Esophagus squamous epithelium (tissue), 4 donors: ENCODE measurements at regions not wholly inside any gene's neighbourhood (a gene's known extent, or its start where the extent isn't known, plus 50 kb on each side); places are given as distances from the start of the nearest gene placed in this dataset.

Source experiments
- POLR2A ChIP-seq, 4 donors: fragments of 450-650 bp; IDR thresholded peaks; one replicate each; pipeline ENCODE4 v1.6.1; 2017; ENCODE audit warnings: antibody characterized with exemption in 4 of 4, mild to moderate bottlenecking in 4 of 4, moderate library complexity in 3 of 4
- TF ChIP-seq, protein P1 (sequence below), 6 experiments: fragments of 450-650 bp in 4 of 6; fragments of 200-600 bp in 2 of 6; sonication (generic) in 2 of 6; IDR thresholded peaks; one replicate each; pipeline ENCODE4 v1.5.1; 2016 to 2019; ENCODE audit warnings: antibody characterized with exemption in 6 of 6, mild to moderate bottlenecking in 4 of 6, moderate library complexity in 4 of 6

GRCh38 chr2:145020139-145020538 is 500.2 kb upstream of the ZEB2 start:
- TF ChIP-seq POLR2A (IDR thresholded peaks at IDR 0.05) = no peak
- TF ChIP-seq, protein P1, sequence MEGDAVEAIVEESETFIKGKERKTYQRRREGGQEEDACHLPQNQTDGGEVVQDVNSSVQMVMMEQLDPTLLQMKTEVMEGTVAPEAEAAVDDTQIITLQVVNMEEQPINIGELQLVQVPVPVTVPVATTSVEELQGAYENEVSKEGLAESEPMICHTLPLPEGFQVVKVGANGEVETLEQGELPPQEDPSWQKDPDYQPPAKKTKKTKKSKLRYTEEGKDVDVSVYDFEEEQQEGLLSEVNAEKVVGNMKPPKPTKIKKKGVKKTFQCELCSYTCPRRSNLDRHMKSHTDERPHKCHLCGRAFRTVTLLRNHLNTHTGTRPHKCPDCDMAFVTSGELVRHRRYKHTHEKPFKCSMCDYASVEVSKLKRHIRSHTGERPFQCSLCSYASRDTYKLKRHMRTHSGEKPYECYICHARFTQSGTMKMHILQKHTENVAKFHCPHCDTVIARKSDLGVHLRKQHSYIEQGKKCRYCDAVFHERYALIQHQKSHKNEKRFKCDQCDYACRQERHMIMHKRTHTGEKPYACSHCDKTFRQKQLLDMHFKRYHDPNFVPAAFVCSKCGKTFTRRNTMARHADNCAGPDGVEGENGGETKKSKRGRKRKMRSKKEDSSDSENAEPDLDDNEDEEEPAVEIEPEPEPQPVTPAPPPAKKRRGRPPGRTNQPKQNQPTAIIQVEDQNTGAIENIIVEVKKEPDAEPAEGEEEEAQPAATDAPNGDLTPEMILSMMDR (IDR thresholded peaks at IDR 0.05) = no peak
